ENCODE measurements at regions not wholly inside any gene's neighbourhood (a gene's known extent, or its start where the extent isn't known, plus 50 kb on each side); places are given as distances from the start of the nearest gene placed in this dataset.
A peak's percentile ranks its signal among the peaks of the same experiment; 100 is the strongest.

- TF ChIP-seq CTCF (IDR thresholded peaks at IDR 0.05; ENCODE audit: insufficient read depth, missing control alignments) = no peak
- FAIRE-seq = no peak
- no peak for DNase-seq (ENCODE audit: insufficient read length, low spot score)
These were observed 341.2 kb downstream of the SNAPC1 start for GRCh38 chr14:62103464-62103863.

GRCh38 chr14:62110941-62111340 is 348.7 kb downstream of the SNAPC1 start:
- DNase-seq (ENCODE audit: insufficient read length, low spot score) (no peak), FAIRE-seq (no peak)
- no peak for TF ChIP-seq CTCF (IDR thresholded peaks at IDR 0.05; ENCODE audit: insufficient read depth, missing control alignments)

GRCh38 chr14:62117010-62117750 is 355.0 kb downstream of the SNAPC1 start:
- TF ChIP-seq CTCF (IDR thresholded peaks at IDR 0.05; ENCODE audit: insufficient read depth, missing control alignments) = peak; percentile 1
- DNase-seq (ENCODE audit: insufficient read length, low spot score) = peak; percentile 40
- FAIRE-seq = no peak

- no peak for FAIRE-seq
- DNase-seq (ENCODE audit: insufficient read length, low spot score) = no peak
- TF ChIP-seq CTCF (IDR thresholded peaks at IDR 0.05; ENCODE audit: insufficient read depth, missing control alignments) = no peak
These were observed 355.5 kb downstream of the SNAPC1 start for GRCh38 chr14:62117751-62118105.

GRCh38 chr14:62118461-62118860 is 356.2 kb downstream of the SNAPC1 start:
- FAIRE-seq = no peak
- DNase-seq (ENCODE audit: insufficient read length, low spot score) = no peak
- TF ChIP-seq CTCF (IDR thresholded peaks at IDR 0.05; ENCODE audit: insufficient read depth, missing control alignments) = no peak

- no peak for DNase-seq (ENCODE audit: insufficient read length, low spot score)
- TF ChIP-seq CTCF (IDR thresholded peaks at IDR 0.05; ENCODE audit: insufficient read depth, missing control alignments) = no peak
- FAIRE-seq = no peak
These were observed 356.7 kb downstream of the SNAPC1 start for GRCh38 chr14:62118871-62119270.

GRCh38 chr14:62123961-62124360 is 361.7 kb downstream of the SNAPC1 start:
- TF ChIP-seq CTCF (IDR thresholded peaks at IDR 0.05; ENCODE audit: insufficient read depth, missing control alignments) = no peak
- FAIRE-seq = peak; percentile 44

More at GRCh38 chr14:62123961-62124360, 361.7 kb downstream of the SNAPC1 start:
- no peak for DNase-seq (ENCODE audit: insufficient read length, low spot score)
